ENCODE measurements at regions not wholly inside any gene's neighbourhood (a gene's known extent, or its start where the extent isn't known, plus 50 kb on each side); places are given as distances from the start of the nearest gene placed in this dataset.
A peak's percentile ranks its signal among the peaks of the same experiment; 100 is the strongest.

DNA sequence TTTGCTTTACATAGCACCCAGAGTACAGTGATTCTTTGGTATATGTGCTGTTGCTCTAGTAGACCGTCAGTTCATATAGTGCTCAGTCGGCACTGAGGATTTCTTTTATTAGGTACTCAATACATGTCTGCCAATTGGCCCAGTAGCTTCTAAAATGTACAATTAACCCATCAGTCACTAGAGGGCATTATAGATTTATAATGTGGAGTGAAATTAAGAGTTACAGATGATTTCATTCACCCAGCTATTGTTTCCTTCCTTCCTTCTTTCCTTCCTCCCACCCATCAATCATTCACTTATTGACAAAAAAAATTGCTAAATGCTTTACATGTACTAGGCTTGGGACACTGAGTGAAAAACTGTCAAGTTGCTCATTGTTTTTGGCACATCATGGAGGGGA, 263.6 kb upstream of the USP24 start:
- no peaks in the 10 kb centered on the region for H3K36me3 ChIP-seq (ENCODE audit: control insufficient read depth in 2 of 2, insufficient read depth in 2 of 2, low read length in 1 of 2)
- ATAC-seq: peak; percentile 69
- H3K27me3 ChIP-seq (replicated peaks in 1 of 2; ENCODE audit: control insufficient read depth in 2 of 2, insufficient read depth in 2 of 2, low read length in 1 of 2): 0 out of 4 replicates have a peak, but pooled peaks cover 0 to 1% of the 10 kb centered on the region in 2 experiments
- no peak overlapping the region for H3K27ac ChIP-seq (ENCODE audit: control insufficient read depth, insufficient read depth)
- WGBS (ENCODE audit: insufficient coverage, insufficient replicate concordance, low lambda C conversion rate, missing lambda C conversion rate): 0% methylated on average over 2 of the region's 2 CpGs
- H3K79me2 ChIP-seq (ENCODE audit: control insufficient read depth, insufficient read depth, low read length): no peaks in the 10 kb centered on the region
- ChIA-PET POLR2A (no interaction called here), RAD21 (ENCODE audit: unreplicated experiment) (interaction anchor here (0.7 to 2.5 kb wide), 13 partner anchors 14 to 1230 kb away, joined by 3 to 78 read pairs (median 4); no protein-coding TSS in a partner anchor), SMC1A (ENCODE audit: uncharacterized antibody, unreplicated experiment) (interaction anchor here (0.9 to 6.6 kb wide), 12 partner anchors 58 to 1231 kb away, joined by 3 to 91 read pairs (median 5); partner anchors contain the start of gene PLPP3), CTCF (interaction anchor here (0.6 to 5.5 kb wide), 28 partner anchors 8 to 1325 kb away, joined by 3 to 111 read pairs (median 4); partner anchors contain the start of gene PLPP3)
- no peak overlapping the region for H3K9ac ChIP-seq (ENCODE audit: control insufficient read depth, insufficient read depth, low read length)
- H2AFZ ChIP-seq (ENCODE audit: control insufficient read depth, low read depth, low read length): no peak overlapping the region
- in situ Hi-C loops (cut with MboI): no loop called here
- H3K4me1 ChIP-seq (ENCODE audit: control insufficient read depth, insufficient read depth, low read length): no peaks in the 10 kb centered on the region
- intact Hi-C loops (cut with micrococcal nuclease; ENCODE audit: unreplicated experiment): loop anchor here (1.0 to 10.0 kb wide), 3 partner anchors 194 to 1230 kb away; no protein-coding TSS in a partner anchor
- no TSS peak for BruUV-seq (replicated peaks)
- no peak overlapping the region for H3K4me2 ChIP-seq (ENCODE audit: control insufficient read depth, insufficient read depth)
- H3K4me3 ChIP-seq: no peak overlapping the region
- no peak for DNase-seq (ENCODE audit: low read depth, low spot score)
- FAIRE-seq: no peak
- no peaks in the 10 kb centered on the region for H3K9me3 ChIP-seq (replicated peaks; ENCODE audit: control insufficient read depth, insufficient read depth, low read length)
- TF ChIP-seq NR2F1 (conservative IDR thresholded peaks at IDR 0.05) (no peak), HDAC2 (IDR thresholded peaks at IDR 0.05) (no peak), SMC3 (IDR thresholded peaks at IDR 0.05; ENCODE audit: borderline replicate concordance, low read length) (peak; percentile 40; the same call in 1 of the 2 replicates)
- TF ChIP-seq, protein P1, sequence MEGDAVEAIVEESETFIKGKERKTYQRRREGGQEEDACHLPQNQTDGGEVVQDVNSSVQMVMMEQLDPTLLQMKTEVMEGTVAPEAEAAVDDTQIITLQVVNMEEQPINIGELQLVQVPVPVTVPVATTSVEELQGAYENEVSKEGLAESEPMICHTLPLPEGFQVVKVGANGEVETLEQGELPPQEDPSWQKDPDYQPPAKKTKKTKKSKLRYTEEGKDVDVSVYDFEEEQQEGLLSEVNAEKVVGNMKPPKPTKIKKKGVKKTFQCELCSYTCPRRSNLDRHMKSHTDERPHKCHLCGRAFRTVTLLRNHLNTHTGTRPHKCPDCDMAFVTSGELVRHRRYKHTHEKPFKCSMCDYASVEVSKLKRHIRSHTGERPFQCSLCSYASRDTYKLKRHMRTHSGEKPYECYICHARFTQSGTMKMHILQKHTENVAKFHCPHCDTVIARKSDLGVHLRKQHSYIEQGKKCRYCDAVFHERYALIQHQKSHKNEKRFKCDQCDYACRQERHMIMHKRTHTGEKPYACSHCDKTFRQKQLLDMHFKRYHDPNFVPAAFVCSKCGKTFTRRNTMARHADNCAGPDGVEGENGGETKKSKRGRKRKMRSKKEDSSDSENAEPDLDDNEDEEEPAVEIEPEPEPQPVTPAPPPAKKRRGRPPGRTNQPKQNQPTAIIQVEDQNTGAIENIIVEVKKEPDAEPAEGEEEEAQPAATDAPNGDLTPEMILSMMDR (IDR thresholded peaks at IDR 0.05 in 2 of 3, conservative IDR thresholded peaks at IDR 0.05 in 1 of 3; ENCODE audit: control insufficient read depth in 2 of 3, extremely low read depth in 1 of 3, insufficient read depth in 1 of 3, low read depth in 3 of 3, low read length in 3 of 3): peak in 2 of 3 experiments; percentile 7 to 34; a peak in 2 of 6 replicates
- TF ChIP-seq, protein P2, sequence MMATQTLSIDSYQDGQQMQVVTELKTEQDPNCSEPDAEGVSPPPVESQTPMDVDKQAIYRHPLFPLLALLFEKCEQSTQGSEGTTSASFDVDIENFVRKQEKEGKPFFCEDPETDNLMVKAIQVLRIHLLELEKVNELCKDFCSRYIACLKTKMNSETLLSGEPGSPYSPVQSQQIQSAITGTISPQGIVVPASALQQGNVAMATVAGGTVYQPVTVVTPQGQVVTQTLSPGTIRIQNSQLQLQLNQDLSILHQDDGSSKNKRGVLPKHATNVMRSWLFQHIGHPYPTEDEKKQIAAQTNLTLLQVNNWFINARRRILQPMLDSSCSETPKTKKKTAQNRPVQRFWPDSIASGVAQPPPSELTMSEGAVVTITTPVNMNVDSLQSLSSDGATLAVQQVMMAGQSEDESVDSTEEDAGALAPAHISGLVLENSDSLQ (IDR thresholded peaks at IDR 0.05): peak; percentile 14; the same call in 1 of the 2 replicates
- H4K20me1 ChIP-seq (ENCODE audit: control insufficient read depth, insufficient read depth): no peaks in the 10 kb centered on the region
